GM12864 (cell line): ENCODE measurements at regions not wholly inside any gene's neighbourhood (a gene's known extent, or its start where the extent isn't known, plus 50 kb on each side); places are given as distances from the start of the nearest gene placed in this dataset.

ENCODE experiments used
- DNase-seq: peaks from one replicate; pipeline ENCODE4 v3.0.0-alpha.2; 2011; ENCODE audit warnings: low read depth
- H3K4me3 ChIP-seq: 2 replicates; pipeline ENCODE4 v1.5.1; 2011; ENCODE audit warnings: mild to moderate bottlenecking, low read depth, low read length, control low read depth
- TF ChIP-seq, protein P1 (sequence below): IDR thresholded peaks from 2 replicates; pipeline ENCODE4 v1.5.1; 2011; ENCODE audit warnings: low read depth, mild to moderate bottlenecking, moderate library complexity, low read length, control low read depth, inconsistent platforms; ENCODE audit errors: missing control alignments

DNA sequence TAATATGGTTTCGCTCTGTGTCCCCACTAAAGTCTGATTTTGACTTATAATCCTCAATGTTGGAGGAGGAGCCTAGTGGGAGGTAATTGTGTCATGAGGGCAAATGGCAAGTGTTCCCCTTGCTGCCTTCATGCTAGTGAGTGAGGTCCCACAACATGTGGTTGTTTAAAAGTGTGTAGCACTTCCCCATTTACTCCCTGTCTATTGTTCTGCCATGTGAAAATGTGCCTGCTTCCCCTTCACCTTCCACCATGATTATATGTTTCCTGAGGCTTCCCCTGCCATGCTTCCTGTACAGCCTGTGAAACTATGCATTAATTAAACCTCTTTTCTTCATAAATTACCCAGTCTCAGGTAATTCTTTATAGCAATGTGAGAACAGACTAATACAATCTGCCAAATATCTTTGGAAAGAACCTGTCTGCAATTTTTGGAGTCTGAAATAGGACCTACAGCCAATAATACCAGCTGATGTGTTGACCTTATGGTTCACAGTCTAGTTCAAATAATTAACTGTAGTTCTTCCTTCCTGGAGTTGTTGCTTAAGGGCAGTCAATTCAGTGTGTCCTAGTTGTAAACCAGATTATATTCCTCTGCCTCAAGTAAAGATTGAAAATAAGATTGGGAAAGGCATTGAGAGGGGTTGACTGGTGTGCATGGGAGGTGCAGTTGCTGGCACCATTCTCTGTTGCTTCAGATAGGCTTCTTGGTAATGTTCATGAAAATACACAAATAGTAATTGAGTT is 1442.9 kb downstream of the SLITRK1 start:
- H3K4me3 ChIP-seq = no peak overlapping the region
- TF ChIP-seq, protein P1, sequence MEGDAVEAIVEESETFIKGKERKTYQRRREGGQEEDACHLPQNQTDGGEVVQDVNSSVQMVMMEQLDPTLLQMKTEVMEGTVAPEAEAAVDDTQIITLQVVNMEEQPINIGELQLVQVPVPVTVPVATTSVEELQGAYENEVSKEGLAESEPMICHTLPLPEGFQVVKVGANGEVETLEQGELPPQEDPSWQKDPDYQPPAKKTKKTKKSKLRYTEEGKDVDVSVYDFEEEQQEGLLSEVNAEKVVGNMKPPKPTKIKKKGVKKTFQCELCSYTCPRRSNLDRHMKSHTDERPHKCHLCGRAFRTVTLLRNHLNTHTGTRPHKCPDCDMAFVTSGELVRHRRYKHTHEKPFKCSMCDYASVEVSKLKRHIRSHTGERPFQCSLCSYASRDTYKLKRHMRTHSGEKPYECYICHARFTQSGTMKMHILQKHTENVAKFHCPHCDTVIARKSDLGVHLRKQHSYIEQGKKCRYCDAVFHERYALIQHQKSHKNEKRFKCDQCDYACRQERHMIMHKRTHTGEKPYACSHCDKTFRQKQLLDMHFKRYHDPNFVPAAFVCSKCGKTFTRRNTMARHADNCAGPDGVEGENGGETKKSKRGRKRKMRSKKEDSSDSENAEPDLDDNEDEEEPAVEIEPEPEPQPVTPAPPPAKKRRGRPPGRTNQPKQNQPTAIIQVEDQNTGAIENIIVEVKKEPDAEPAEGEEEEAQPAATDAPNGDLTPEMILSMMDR = no peak
- no peak for DNase-seq

- H3K4me3 ChIP-seq = no peak overlapping the region
- DNase-seq = no peak
- TF ChIP-seq, protein P1 = no peak
Measured at GRCh38 chr13:82438320-82438719, 1444.0 kb downstream of the SLITRK1 start.

- TF ChIP-seq, protein P1 = no peak
- no peak overlapping the region for H3K4me3 ChIP-seq
Measured at GRCh38 chr13:82436099-82436585, 1446.1 kb downstream of the SLITRK1 start.

DNA sequence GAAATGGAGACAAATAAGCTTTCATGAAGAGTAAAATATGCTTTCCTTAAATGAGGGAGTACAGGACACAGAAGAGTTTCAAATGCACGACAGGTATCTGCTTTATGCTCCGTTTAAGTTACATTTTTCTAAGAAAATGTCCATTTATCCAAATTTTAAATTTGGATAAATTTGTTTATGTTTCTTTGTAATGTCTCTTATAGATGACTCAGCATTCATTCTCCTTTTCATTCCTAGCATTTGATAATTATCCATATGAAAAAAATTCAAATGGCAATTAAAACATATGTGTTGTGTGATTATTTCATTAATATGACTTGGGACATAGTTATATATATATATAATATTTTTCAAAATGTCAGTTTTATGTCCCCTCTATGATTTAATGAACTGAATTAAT is 1449.3 kb downstream of the SLITRK1 start:
- TF ChIP-seq, protein P1 = no peak
- H3K4me3 ChIP-seq = no peak overlapping the region
- no peak for DNase-seq

More at GRCh38 chr13:82436099-82436585, 1446.1 kb downstream of the SLITRK1 start:
- no peak for DNase-seq

- H3K4me3 ChIP-seq = no peak overlapping the region
- DNase-seq = no peak
- TF ChIP-seq, protein P1 = no peak
Measured at GRCh38 chr13:82412749-82413148, 1469.5 kb downstream of the SLITRK1 start.

DNA sequence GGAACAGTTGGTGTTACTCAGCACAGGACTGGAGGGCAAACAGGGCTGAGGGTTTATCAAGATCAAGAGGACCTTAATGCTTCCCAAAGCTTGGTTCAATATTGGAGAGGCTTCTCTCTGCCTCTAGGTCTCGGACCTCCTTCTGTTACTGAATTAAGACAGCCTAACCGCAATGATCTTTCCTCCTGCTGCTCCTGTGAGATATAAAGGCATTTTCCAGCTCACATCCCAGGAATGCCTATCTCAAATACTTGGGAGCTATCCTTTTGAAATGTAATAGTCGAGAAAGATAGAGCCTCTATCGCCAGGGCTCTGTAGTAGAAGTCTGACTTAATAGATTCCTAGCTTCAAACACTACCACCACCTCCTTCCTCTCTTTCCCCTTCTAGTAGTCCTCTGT is 1475.0 kb downstream of the SLITRK1 start:
- no peak for DNase-seq
- TF ChIP-seq, protein P1 = no peak
- H3K4me3 ChIP-seq = no peak overlapping the region

- TF ChIP-seq, protein P1 = no peak
- no peak overlapping the region for H3K4me3 ChIP-seq
- DNase-seq = no peak
Measured at GRCh38 chr13:82374719-82375118, 1507.6 kb downstream of the SLITRK1 start.
